Muscle of arm (tissue), 1 donor: ENCODE measurements at regions not wholly inside any gene's neighbourhood (a gene's known extent, or its start where the extent isn't known, plus 50 kb on each side); places are given as distances from the start of the nearest gene placed in this dataset.

Source experiments
- DNase-seq: peaks from one replicate; pipeline ENCODE4 v3.0.0-alpha.2; 2013

- no peak for DNase-seq
Observed at GRCh38 chr4:182971702-182972101, 54.5 kb upstream of the DCTD start.

DNA sequence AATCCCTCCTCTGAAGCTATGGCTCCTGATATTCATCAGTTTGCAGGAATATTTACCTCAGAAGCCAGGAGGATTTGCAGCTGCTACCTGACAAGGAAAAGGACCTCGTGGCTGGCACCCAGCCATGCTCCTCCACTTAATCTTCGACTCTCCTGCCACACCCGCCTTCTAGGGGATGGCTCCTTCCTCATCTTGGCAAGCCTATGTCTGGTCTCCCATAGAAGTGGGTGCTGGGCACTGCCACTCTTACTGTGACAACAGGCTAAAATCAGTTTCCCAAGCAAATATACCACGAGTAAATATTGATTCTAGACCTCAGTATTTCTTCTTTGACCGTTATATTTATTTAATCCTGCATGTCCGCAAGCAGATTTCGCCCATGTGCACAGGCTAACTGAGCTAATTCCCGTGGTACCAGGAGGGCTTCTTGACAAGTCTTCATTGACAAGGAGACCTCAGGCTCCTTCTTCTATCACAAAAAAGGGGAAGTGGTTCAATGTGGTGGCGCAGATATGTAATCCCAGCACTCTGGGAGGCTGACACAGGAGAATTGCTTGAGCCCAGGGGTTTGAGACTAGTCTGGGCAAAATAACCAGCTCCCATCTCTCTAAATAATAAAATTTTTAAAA lies 52.6 kb upstream of the DCTD start:
- no peak for DNase-seq

- no peak for DNase-seq
Observed at GRCh38 chr4:182968917-182969650, 51.9 kb upstream of the DCTD start.

DNA sequence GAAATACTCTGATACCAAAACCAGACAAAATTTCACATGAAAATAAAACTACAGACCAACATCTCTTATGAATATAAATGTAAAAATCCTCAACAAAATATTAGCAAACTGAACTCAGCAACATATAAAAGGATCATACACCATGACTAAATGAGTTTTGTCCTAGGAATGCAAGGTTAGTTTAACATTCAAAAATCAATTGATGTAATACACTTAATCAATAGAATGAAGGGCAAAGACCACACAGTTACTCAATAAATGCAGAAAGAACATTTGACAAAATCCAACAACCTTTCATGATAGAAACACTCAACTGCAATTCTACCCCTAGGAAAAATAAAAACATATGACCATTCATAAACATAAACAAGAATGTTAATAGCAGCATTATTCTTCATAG lies 50.2 kb upstream of the DCTD start:
- DNase-seq = no peak
